ENCODE measurements at regions not wholly inside any gene's neighbourhood (a gene's known extent, or its start where the extent isn't known, plus 50 kb on each side); places are given as distances from the start of the nearest gene placed in this dataset.

DNA sequence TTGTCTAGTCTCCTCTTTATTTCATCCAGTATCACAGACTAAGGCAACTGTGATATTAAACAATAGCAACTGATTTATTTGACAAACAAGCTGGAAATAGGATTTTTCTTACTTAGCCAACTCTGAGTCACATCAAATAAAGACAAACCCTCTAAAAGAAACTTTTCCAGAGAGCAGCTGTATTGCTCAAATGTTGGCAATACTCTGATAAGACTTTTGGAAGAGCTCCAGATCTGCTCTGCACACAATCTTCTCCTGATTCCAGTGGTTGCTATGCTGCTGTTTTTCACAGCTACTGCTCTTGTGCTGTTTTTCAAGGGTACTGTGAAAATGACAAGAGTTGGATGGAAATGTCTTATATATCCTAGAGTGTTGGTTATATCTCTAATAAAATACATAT lies 1479.2 kb downstream of the SLITRK5 start:
- TF ChIP-seq, protein P1, sequence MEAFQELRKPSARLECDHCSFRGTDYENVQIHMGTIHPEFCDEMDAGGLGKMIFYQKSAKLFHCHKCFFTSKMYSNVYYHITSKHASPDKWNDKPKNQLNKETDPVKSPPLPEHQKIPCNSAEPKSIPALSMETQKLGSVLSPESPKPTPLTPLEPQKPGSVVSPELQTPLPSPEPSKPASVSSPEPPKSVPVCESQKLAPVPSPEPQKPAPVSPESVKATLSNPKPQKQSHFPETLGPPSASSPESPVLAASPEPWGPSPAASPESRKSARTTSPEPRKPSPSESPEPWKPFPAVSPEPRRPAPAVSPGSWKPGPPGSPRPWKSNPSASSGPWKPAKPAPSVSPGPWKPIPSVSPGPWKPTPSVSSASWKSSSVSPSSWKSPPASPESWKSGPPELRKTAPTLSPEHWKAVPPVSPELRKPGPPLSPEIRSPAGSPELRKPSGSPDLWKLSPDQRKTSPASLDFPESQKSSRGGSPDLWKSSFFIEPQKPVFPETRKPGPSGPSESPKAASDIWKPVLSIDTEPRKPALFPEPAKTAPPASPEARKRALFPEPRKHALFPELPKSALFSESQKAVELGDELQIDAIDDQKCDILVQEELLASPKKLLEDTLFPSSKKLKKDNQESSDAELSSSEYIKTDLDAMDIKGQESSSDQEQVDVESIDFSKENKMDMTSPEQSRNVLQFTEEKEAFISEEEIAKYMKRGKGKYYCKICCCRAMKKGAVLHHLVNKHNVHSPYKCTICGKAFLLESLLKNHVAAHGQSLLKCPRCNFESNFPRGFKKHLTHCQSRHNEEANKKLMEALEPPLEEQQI (IDR thresholded peaks at IDR 0.05): no peak
- TF ChIP-seq HDGF (IDR thresholded peaks at IDR 0.05) (no peak), RCOR1 (IDR thresholded peaks at IDR 0.05; ENCODE audit: borderline replicate concordance in 1 of 2, low read depth in 2 of 2, low read length in 2 of 2) (no peak)

All from K562 (cell line).